Activated CD4-positive, alpha-beta T cell treated with anti-CD3 and anti-CD28 coated beads, Interleukin-2, amount 50 U/mL, for 48 hours (primary cell): ENCODE measurements at regions not wholly inside any gene's neighbourhood (a gene's known extent, or its start where the extent isn't known, plus 50 kb on each side); places are given as distances from the start of the nearest gene placed in this dataset.
"Not testable (repeated sequence)": the region's sequence is repeated elsewhere in the genome, so short reads cannot be mapped to it uniquely, and the experiment has no call there.

ENCODE experiments used
- DNase-seq, 2 experiments: peaks; one replicate each; pipeline ENCODE4 v3.0.0-alpha.2; 2020

- no peak for DNase-seq
Observed at GRCh38 chr1:79310609-79311008, 304.1 kb upstream of the ADGRL4 start.

GRCh38 chr1:79304131-79304530 lies 297.6 kb upstream of the ADGRL4 start:
- no peak for DNase-seq

DNA sequence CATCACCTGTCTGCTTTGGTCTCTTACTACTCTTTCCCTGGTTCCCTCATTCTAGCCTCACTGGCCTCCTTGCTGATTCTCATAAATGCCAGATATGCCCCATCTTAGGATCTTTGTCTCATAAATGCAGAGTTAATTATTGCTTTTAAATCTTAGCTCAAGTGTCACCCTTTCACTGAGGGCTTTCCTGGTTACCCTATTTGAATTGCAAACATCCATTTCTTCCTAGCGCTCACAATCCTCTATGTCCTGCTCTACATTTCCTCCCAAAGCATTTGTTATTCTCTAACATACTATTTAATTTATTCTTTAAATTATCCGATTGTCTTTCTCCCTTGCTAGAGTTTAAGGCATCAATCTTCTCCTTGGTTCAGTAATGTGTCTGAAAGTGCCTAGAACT lies 296.5 kb upstream of the ADGRL4 start:
- DNase-seq, result no peak

GRCh38 chr1:79302380-79302930 lies 295.9 kb upstream of the ADGRL4 start:
- DNase-seq, result no peak

- DNase-seq, result no peak
Observed at GRCh38 chr1:79295967-79296366, 289.4 kb upstream of the ADGRL4 start.

GRCh38 chr1:79293611-79294010 lies 287.1 kb upstream of the ADGRL4 start:
- no peak for DNase-seq

- DNase-seq, result no peak
Observed at GRCh38 chr1:79290927-79291474, 284.5 kb upstream of the ADGRL4 start.

GRCh38 chr1:79287982-79288381 lies 281.5 kb upstream of the ADGRL4 start:
- DNase-seq, result no peak

DNA sequence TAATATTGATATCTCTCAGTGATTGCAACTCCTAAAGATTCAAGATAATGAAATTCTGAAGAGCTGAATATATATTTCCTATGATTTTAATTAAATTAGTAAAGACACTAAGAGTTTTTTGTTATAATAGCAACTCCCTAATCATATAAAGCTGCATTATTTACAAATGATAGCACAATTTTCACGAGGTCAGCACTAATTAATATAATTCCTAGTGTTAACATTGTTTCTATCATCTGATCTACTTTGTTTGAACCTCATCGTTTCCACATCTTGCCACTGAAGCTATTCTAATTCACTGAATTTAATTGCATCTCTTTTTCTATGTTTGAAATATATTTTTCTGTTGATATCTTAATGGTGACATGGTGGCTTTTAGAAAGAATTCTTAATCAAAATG lies 279.1 kb upstream of the ADGRL4 start:
- DNase-seq, result no peak

- no peak for DNase-seq
Observed at GRCh38 chr1:79283451-79283850, 276.9 kb upstream of the ADGRL4 start.

- DNase-seq, result no peak
Observed at GRCh38 chr1:79281442-79281841, 274.9 kb upstream of the ADGRL4 start.

DNA sequence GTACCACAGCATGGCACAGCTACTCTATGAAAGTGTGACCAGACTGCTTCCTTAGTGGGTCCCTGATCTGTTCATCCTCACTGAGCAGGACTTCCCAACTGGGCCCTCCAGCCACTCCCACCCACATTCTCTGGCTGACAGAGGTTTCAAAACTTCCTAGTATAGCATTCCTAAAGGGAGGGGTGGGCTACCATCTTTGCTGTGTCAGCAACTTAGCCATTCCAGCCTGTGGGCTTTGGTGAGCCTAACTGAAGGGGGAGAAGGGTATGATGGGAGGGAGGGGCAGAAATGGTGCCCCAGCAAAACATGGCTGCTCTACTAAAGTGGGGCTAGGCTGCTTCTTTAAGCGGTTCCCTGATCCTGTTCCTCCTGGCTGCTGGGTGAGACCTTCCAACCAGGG lies 265.2 kb upstream of the ADGRL4 start:
- DNase-seq, result no peak

DNA sequence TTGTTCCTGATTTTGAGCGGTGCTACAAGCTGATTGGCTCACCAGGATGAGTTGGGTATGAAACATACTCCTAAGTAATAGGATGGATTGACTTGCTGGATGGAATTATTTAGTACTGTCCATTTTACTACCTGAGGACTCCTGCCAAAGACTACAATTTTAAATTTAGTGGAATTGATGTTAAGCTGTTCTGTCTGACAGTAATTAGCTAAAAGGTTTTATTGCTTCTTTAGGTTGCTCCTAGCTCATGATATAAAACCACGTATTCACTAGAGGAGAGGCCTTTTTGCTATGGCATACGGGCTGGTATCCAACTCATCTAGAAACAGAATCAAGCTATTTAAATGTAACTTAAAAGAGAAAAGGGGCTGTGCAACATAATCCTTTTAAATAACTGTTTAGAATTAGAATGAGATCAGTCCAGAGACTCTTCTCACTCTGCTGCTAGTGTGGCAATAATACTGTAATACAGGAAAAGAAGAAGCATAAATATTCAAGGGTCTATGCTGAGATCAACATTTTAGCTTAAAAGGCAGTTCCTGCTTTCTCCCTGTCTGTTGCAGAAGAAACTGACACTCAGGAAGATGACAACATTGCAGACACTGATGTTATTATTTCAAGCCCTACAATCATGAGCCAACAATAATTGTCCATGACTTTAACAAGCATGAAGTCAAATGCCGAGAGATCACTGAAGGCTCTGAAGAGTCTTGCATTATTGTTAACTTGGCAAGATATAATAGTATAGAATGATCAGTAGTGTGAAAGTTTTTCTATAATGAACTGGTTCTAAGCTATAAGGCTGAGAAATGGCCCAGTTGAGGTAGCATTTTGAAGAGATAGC lies 258.7 kb upstream of the ADGRL4 start:
- no peak for DNase-seq

DNA sequence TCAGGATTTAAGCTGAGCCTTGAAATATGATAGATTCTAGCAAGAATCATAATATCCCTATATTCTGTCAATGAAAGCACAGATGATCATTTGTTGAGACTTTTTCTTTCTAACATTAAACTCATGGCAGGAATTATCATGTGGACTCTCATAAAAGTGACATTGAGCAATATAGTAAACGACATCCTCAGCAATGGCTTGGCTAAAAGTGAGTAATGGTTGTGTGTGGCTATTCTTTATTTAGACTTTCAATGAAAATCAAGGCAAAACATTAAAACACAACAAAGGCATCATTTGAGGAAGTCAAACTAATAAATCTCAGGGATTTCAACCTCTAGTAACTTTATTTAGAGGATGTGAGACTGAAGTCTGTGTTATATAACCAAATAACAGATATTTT lies 257.8 kb upstream of the ADGRL4 start:
- no peak for DNase-seq

- DNase-seq, result no peak
Observed at GRCh38 chr1:79262745-79263258, 256.3 kb upstream of the ADGRL4 start.

DNA sequence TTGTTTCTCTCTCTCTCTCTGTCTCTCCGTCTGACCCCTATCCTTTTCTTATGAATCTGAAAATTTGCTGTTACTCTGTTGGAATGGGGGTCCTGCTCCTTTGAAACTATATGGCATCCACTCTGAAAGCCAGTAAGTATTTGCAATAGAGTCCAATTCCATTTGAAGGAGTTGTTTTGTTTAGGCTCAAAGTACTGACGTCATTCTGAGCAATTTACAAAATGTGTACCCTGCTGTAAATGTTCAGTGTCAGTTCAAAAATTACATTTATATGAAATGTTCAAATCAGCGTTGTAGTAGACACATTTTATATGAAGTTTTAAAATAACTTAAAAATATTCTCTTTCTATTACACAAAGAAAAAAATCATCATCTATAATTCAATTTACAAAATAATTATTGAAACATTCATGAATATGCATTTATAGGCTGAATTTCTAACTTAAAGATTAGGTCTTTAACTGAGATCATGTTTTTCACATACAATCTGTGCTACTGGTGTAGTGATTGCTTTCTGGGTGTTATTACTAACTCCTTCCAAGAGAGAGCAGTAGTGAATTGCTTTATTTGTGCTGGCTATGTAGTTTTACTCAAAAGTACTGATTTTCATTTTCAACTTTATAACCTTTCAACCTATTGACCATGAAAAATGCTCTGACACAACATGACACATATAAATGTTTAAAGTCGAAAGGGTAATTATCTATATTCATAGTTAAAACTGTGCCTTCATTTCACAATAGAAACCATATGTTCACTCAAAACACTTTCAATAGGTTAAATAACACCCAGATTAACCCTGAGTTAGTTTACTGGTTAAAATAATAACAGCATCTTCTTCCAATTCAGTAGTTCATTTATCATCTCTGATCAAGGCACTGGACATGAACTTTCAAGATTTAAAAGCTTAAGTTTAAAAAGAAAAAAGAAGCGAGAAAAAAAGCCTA lies 253.1 kb upstream of the ADGRL4 start:
- no peak for DNase-seq

DNA sequence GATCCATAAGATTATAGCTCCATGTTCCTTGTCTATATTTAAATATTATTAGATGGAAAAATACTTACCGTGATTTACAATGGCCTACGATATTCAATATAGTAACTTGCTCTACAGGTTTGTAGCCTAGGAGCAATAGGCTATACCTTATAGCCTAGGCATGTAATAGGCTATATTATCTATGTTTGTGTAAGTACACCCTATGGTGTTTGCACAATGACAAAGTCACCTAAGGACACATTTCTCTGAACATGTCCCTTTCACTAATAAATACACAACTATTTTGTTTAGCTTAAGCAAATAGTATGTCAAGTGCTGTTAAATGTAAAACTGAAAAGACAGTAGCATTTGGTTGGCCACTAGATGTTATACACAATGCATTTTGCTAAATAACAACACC lies 248.9 kb upstream of the ADGRL4 start:
- DNase-seq, result no peak

- DNase-seq, result no peak
Observed at GRCh38 chr1:79252598-79252997, 246.1 kb upstream of the ADGRL4 start.

DNA sequence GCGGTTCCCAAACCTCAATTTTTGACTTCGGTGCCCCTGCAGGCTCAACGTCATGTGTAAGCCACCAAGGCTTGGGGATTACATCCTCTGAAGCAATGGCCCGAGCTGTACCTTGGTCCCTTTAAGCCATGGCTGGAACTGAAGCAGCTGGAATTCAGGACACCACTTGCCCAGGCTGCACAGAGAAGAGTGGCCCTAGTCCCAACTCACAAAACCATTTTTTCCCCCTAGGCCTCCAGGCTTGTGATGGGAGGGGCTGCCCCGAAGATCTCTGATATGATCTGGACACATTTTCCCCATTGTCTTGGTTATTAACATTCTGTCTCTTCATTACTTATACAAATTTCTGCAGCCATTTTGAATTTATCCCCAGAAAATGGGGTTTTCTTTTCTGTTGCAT lies 233.3 kb upstream of the ADGRL4 start:
- no peak for DNase-seq

DNA sequence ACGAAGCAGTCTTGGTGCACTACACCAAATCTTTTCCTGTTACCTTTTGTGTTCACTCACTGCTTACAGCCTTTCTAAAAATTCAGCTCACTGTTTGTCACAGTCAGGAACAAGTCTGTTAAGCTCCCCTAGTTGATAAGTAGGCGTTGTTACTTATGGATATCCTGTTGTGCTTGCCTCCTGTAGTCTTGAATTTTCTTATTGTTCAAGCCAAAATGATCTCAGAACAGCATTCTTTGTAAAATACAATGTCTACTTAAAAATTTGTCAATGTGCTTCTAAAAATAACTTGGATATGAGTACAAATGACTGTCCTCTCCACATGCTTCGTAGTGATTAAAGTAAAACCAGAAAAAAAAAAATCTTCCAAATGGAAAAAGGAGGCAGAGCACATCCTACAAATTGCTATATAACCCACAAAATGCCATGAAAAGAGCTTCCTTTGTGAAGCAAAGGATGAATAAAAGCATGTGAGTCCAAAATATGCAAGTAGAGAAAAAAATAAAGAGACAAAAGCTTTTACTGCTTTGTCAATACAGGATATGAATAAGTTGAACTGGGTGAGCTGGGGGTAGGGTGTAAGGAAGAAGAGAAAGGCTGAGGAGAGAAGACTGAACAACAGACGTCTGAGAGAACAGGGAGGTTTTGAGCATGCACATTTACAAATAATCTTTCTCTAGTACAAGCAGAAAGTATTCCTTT lies 228.9 kb upstream of the ADGRL4 start:
- no peak for DNase-seq

DNA sequence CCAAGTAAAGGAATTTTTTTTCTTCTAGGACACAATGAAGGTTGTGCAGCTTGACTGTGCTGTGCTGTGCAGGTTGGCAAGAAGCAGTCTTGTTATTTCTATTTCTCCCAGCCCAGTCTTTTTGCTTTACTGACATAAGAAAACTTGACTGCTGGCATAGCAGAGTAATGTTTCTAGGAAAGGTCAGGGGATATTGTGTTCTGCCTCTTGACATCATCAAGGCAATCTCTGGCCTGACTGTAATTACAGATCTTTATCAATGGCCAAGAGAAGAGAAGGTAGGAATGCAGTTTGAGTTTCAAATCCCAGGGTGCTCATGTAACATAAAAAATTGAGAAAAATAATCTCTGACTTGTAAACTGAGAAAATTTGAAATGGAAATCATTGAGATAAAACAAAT lies 226.3 kb upstream of the ADGRL4 start:
- DNase-seq, result no peak

DNA sequence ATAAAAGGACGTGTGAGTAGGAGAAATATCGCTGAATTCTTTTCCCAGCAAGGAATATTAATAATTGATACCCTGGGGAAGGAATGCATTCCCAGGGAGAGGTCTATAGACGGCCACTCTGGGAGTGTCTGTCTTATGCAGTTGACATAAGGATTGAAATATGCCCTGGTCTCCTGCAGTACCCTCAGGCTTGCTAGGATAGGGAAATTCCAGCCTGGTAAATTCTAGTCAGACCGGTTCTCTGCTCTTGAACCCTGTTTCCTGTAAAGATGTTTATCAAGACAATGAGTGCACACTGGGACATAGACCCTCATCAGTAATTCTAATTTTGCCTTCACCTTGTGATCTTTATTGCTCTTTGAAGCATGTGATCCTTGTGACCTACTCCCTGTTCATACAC lies 224.2 kb upstream of the ADGRL4 start:
- DNase-seq, result not testable (repeated sequence)

- no peak for DNase-seq
Observed at GRCh38 chr1:79226963-79227362, 220.4 kb upstream of the ADGRL4 start.
